Keratinocyte (primary cell): ENCODE measurements at regions not wholly inside any gene's neighbourhood (a gene's known extent, or its start where the extent isn't known, plus 50 kb on each side); places are given as distances from the start of the nearest gene placed in this dataset.

ENCODE experiments used
- DNase-seq: peaks from one replicate; pipeline ENCODE4 v3.0.0-alpha.2; 2011; ENCODE audit warnings: low read depth, missing footprints, low spot score
- FAIRE-seq: peaks from 2 replicates; lab custom pipeline; 2011; peaks lifted over from hg19 to GRCh38; lab: Jason Lieb, UNC
- H2AFZ ChIP-seq: 2 replicates; pipeline ENCODE4 v1.6.0; 2012; ENCODE audit warnings: low read length, control low read depth, inconsistent platforms; ENCODE audit not compliant: control insufficient read depth
- H3K27ac ChIP-seq: 2 replicates; pipeline ENCODE4 v1.5.1; 2011; ENCODE audit warnings: low read length; ENCODE audit not compliant: control insufficient read depth, insufficient read depth
- H3K27me3 ChIP-seq: 3 replicates; pipeline ENCODE4 v1.6.0; 2011; ENCODE audit warnings: low read length; ENCODE audit not compliant: control insufficient read depth, insufficient read depth; ENCODE audit errors: extremely low read depth
- H3K36me3 ChIP-seq, 2 experiments: 2 replicates in 1 of 2; 3 replicates in 1 of 2; pipeline ENCODE4 v1.5.1; 2011; ENCODE audit warnings: low read length in 2 of 2, mild to moderate bottlenecking in 1 of 2; ENCODE audit not compliant: control insufficient read depth in 2 of 2, insufficient read depth in 2 of 2; ENCODE audit errors: extremely low read depth in 1 of 2
- H3K4me1 ChIP-seq: 3 replicates; pipeline ENCODE4 v1.5.1; 2011; ENCODE audit warnings: low read length; ENCODE audit not compliant: control insufficient read depth, insufficient read depth; ENCODE audit errors: extremely low read depth
- H3K4me2 ChIP-seq: 3 replicates; pipeline ENCODE4 v1.6.0; 2011; ENCODE audit warnings: low read depth, low read length; ENCODE audit not compliant: control insufficient read depth, insufficient read depth; ENCODE audit errors: extremely low read depth
- H3K4me3 ChIP-seq, 3 experiments: fragments of 200-600 bp in 1 of 3; sonication (generic) in 1 of 3; 2 replicates in 2 of 3; 3 replicates in 1 of 3; pipeline ENCODE4 v1.5.1; 2011 to 2016; ENCODE audit warnings: low read length in 3 of 3, mild to moderate bottlenecking in 3 of 3, control low read depth in 2 of 3, inconsistent platforms in 1 of 3, low read depth in 1 of 3, mixed read lengths in 1 of 3, mixed run types in 1 of 3, moderate library complexity in 1 of 3; ENCODE audit not compliant: control insufficient read depth in 2 of 3, insufficient read depth in 2 of 3; ENCODE audit errors: extremely low read depth in 1 of 3
- H3K79me2 ChIP-seq: 2 replicates; pipeline ENCODE4 v1.6.0; 2012; ENCODE audit warnings: low read length; ENCODE audit not compliant: control insufficient read depth, insufficient read depth
- H3K9ac ChIP-seq: 3 replicates; pipeline ENCODE4 v1.6.0; 2011; ENCODE audit warnings: low read length; ENCODE audit not compliant: control insufficient read depth, insufficient read depth; ENCODE audit errors: extremely low read depth
- H3K9me1 ChIP-seq: 3 replicates; pipeline ENCODE4 v1.6.0; 2011; ENCODE audit warnings: low read length; ENCODE audit not compliant: control insufficient read depth, insufficient read depth; ENCODE audit errors: extremely low read depth
- H3K9me3 ChIP-seq: 2 replicates; pipeline ENCODE4 v1.5.1; 2012; ENCODE audit warnings: low read depth, low read length; ENCODE audit not compliant: control insufficient read depth
- H4K20me1 ChIP-seq: 3 replicates; pipeline ENCODE4 v1.6.0; 2011; ENCODE audit warnings: low read length; ENCODE audit not compliant: control insufficient read depth, insufficient read depth; ENCODE audit errors: extremely low read depth
- CTCF ChIP-seq, 3 experiments: IDR thresholded peaks in 1 of 3; conservative IDR thresholded peaks in 1 of 3; optimal IDR thresholded peaks in 1 of 3; 2 replicates in 2 of 3; 3 replicates in 1 of 3; pipeline versions ENCODE3 to v1.5.1; 2011; ENCODE audit warnings: low read length in 3 of 3, mild to moderate bottlenecking in 3 of 3, moderate library complexity in 2 of 3, control low read depth in 1 of 3, inconsistent platforms in 1 of 3; ENCODE audit not compliant: insufficient read depth in 2 of 3; ENCODE audit errors: extremely low read depth in 1 of 3
- EZH2 ChIP-seq: IDR thresholded peaks from one replicate; pipeline ENCODE4 v1.6.1; 2012; ENCODE audit warnings: inconsistent platforms, mild to moderate bottlenecking, low read length, moderate library complexity
- dilution Hi-C: fragments of 300-500 bp; cut with MboI; formaldehyde crosslinking; loops from one replicate; pipeline ENCODE4 v1.7.0; 2020; ENCODE audit warnings: low sequenced_read_pairs; ENCODE audit not compliant: extremely low pct_ligation_motif_present

DNA sequence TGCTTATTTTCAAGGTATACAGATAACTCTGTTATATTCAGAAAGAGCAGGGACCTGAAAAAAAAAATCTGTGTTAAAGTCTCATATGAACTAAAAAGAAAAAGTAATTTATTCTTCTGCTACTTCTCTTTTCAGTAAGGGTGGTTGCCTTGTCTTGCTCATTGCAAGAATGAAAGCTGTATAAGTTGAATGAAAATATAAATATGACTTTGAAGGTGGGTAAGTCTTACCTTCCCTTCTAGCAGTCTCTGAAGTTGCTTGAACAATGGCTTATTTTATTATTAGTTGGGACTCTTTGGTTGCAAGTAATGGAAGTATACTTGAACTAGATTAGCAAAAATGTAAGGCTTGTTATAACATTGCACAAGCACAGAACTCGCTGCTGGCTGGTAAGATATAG is 1554.9 kb downstream of the SI start:
- H3K9me1 ChIP-seq, result no peaks in the 10 kb centered on the region
- TF ChIP-seq CTCF (optimal IDR thresholded peaks at IDR 0.05 in 1 of 3, IDR thresholded peaks at IDR 0.05 in 1 of 3, conservative IDR thresholded peaks at IDR 0.05 in 1 of 3; ENCODE audit: extremely low read depth in 1 of 3, insufficient read depth in 2 of 3, low read length in 3 of 3) (no peak), EZH2 (no peak)
- no peaks in the 10 kb centered on the region for H3K79me2 ChIP-seq
- H3K9me3 ChIP-seq, result no peaks in the 10 kb centered on the region
- H3K4me3 ChIP-seq, result no peak overlapping the region
- DNase-seq (no peak), FAIRE-seq (no peak)
- no peak overlapping the region for H2AFZ ChIP-seq
- no peaks in the 10 kb centered on the region for H3K27me3 ChIP-seq
- H3K9ac ChIP-seq, result no peak overlapping the region
- H3K4me2 ChIP-seq, result no peak overlapping the region
- dilution Hi-C loops, result no loop called here
- no peaks in the 10 kb centered on the region for H3K36me3 ChIP-seq
- H4K20me1 ChIP-seq, result no peaks in the 10 kb centered on the region
- no peak overlapping the region for H3K27ac ChIP-seq
- H3K4me1 ChIP-seq, result no peaks in the 10 kb centered on the region

DNA sequence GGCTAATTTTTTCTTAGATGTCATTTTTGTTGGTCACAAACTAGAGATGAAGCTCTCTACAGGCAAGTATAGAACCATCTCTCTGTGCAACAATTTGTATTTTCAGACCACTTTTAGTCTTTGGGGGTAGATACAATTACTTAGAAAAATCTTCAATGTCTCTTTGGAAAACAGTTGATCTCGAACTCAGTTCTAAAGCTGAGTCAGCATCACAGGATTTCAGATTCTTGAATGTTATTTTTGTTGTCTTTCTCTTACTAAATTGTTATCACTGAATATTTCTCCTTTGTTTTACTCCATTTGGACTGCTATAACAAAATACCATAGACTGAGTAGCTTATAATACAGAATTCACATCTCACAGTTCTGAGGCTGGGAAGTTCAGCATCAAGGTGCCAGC is 1557.0 kb downstream of the SI start:
- Histone ChIP-seq H3K9me3 (no peaks in the 10 kb centered on the region), H3K4me2 (no peak overlapping the region), H2AFZ (no peak overlapping the region), H3K79me2 (no peaks in the 10 kb centered on the region), H3K4me3 (no peak overlapping the region), H3K36me3 (no peaks in the 10 kb centered on the region), H3K9me1 (no peaks in the 10 kb centered on the region), H4K20me1 (no peaks in the 10 kb centered on the region), H3K4me1 (no peaks in the 10 kb centered on the region), H3K27ac (no peak overlapping the region), H3K27me3 (no peaks in the 10 kb centered on the region), H3K9ac (no peak overlapping the region)
- dilution Hi-C loops, result no loop called here
- no peak for DNase-seq
- no peak for FAIRE-seq
- TF ChIP-seq EZH2, result no peak
- no peak for TF ChIP-seq CTCF (optimal IDR thresholded peaks at IDR 0.05 in 1 of 3, IDR thresholded peaks at IDR 0.05 in 1 of 3, conservative IDR thresholded peaks at IDR 0.05 in 1 of 3; ENCODE audit: extremely low read depth in 1 of 3, insufficient read depth in 2 of 3, low read length in 3 of 3)
